GM10248 (cell line): ENCODE measurements at regions not wholly inside any gene's neighbourhood (a gene's known extent, or its start where the extent isn't known, plus 50 kb on each side); places are given as distances from the start of the nearest gene placed in this dataset.

Experiments used
- CTCF ChIA-PET: fragments of 300-600 bp; sonication (Branson Sonifier 250); formaldehyde crosslinking; extraction: SDS; loops from one replicate; lab custom pipeline; 2021; ENCODE audit warnings: antibody characterized with exemption; lab: Yijun Ruan, JAX
- POLR2A ChIA-PET: fragments of 350-650 bp; sonication (Branson Sonifier 250); formaldehyde crosslinking; extraction: SDS; loops from one replicate; lab custom pipeline; 2020; ENCODE audit warnings: antibody characterized with exemption; lab: Yijun Ruan, JAX
- DNase-seq: peaks from one replicate; pipeline ENCODE4 v3.0.0; 2012; ENCODE audit errors: extremely low spot score
- CTCF ChIP-seq: IDR thresholded peaks from 2 replicates; pipeline ENCODE4 v1.5.1; 2012; ENCODE audit warnings: mild to moderate bottlenecking, low read depth; ENCODE audit errors: extremely low read depth, missing control alignments, control extremely low read depth

GRCh38 chr2:173783382-173783781 is 181.8 kb downstream of the SP3 start:
- no peak for DNase-seq
- CTCF ChIA-PET = no interaction called here
- POLR2A ChIA-PET = no interaction called here
- TF ChIP-seq CTCF = no peak

- no peak for DNase-seq
- ChIA-PET CTCF (interaction anchor here (0.7 kb wide), 1 partner anchor 27 kb away, joined by 3 read pairs; no protein-coding TSS in a partner anchor), POLR2A (no interaction called here)
- no peak for TF ChIP-seq CTCF
Observed at GRCh38 chr2:173785813-173786212, 179.4 kb downstream of the SP3 start.

GRCh38 chr2:173791502-173791901 is 173.7 kb downstream of the SP3 start:
- ChIA-PET CTCF (interaction anchor here (1.6 kb wide), 1 partner anchor 11 kb away, joined by 4 read pairs; no protein-coding TSS in a partner anchor), POLR2A (no interaction called here)

GRCh38 chr2:173792166-173792565 is 173.0 kb downstream of the SP3 start:
- ChIA-PET CTCF (no interaction called here), POLR2A (no interaction called here)
- TF ChIP-seq CTCF = no peak
- DNase-seq = no peak

More at GRCh38 chr2:173791502-173791901, 173.7 kb downstream of the SP3 start:
- no peak for DNase-seq
- no peak for TF ChIP-seq CTCF

- no peak for DNase-seq
- no peak for TF ChIP-seq CTCF
- CTCF ChIA-PET = no interaction called here
- POLR2A ChIA-PET = no interaction called here
Observed at GRCh38 chr2:173792741-173793140, 172.4 kb downstream of the SP3 start.

- POLR2A ChIA-PET = no interaction called here
- CTCF ChIA-PET = no interaction called here
- TF ChIP-seq CTCF = no peak
- DNase-seq = no peak
Observed at GRCh38 chr2:173793709-173794565, 171.2 kb downstream of the SP3 start.
